ENCODE measurements at regions not wholly inside any gene's neighbourhood (a gene's known extent, or its start where the extent isn't known, plus 50 kb on each side); places are given as distances from the start of the nearest gene placed in this dataset.

GRCh38 chr2:3059141-3059925, 318.3 kb downstream of the EIPR1 start:
- ATAC-seq = no peak

- ATAC-seq = no peak
Measured at GRCh38 chr2:3054066-3054465, 323.6 kb downstream of the EIPR1 start.

DNA sequence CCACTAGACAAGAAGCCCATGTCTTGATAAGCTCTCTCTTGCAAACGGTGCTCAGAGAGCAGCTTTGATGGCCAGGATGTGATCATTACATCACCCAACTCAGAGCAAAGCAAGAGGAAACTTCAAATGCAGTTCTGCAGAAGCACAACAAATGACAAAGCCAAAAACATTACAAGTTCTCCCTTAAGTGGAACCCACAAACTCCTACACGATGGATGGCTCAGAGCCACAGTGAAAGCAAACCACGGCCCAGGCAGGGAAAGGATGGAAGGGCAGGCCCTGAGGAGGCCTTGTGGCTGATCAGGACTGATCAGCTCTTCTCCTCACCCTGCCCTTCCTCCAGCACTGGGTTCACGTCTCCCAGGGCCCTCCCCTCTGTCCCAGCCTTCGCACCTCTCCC, 326.4 kb downstream of the EIPR1 start:
- ATAC-seq = no peak

- ATAC-seq = no peak
Measured at GRCh38 chr2:3046170-3046865, 331.3 kb downstream of the EIPR1 start.

GRCh38 chr2:3045318-3045921, 332.2 kb downstream of the EIPR1 start:
- no peak for ATAC-seq

- ATAC-seq = no peak
Measured at GRCh38 chr2:3044587-3045317, 332.9 kb downstream of the EIPR1 start.

GRCh38 chr2:3043726-3044125, 333.9 kb downstream of the EIPR1 start:
- ATAC-seq = no peak

- no peak for ATAC-seq
Measured at GRCh38 chr2:3042601-3043585, 334.7 kb downstream of the EIPR1 start.

DNA sequence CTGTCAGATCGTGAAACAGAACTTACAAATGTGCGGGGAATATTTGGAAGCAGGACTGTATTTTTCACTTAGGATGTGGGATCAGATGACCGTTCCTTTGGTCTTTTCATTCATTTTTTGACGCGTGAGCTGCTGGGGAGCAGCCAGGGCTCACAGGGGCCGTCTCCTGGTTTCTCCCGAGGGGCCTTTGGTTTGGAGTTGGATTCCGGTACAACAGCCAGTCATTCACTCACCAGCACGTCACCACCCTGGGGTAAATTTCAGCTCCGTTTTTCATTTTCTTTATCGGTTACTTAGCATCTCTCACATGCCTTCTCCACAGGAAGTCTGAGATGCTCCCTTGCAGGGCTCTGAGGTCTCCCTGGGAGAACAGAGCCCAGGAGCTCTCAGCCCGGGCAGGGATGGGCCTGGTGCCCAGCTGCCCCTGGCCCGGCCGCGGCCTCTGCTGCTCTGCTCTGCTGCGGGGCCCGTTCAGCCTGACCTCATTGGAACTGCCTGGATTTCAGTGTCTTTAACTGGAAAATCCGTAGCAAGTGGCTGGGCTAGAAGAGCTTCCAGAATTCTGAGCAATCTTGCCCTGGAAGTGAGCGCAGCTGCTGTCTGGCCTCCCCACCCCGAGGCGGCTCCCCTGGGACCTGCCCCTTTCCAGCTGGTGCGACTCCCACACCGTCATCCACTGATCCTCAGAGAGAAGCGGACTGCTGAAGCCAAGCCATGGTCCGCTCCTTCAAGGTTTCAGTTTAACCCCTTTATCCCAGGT, 335.6 kb downstream of the EIPR1 start:
- no peak for ATAC-seq

DNA sequence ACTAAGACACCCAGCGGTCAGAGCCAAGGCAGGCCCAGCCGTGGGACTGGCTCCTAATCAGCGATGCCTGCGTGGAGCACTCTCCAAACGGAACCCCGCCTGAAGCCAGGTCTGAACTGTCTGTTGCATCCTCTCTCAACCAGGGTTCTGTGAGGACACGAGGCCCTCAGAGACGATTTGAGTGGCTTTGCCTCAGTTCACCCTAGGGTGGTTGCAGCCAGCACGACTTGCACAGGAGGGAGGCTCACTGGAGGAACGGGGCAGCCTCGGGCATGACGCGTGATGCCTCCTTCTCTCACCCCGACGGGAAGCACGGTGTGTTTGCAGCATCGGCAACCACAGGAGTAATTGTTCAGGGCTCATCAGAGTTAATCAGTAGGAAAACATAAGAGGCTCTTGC, 336.4 kb downstream of the EIPR1 start:
- no peak for ATAC-seq

- no peak for ATAC-seq
Measured at GRCh38 chr2:3040496-3041140, 337.0 kb downstream of the EIPR1 start.

DNA sequence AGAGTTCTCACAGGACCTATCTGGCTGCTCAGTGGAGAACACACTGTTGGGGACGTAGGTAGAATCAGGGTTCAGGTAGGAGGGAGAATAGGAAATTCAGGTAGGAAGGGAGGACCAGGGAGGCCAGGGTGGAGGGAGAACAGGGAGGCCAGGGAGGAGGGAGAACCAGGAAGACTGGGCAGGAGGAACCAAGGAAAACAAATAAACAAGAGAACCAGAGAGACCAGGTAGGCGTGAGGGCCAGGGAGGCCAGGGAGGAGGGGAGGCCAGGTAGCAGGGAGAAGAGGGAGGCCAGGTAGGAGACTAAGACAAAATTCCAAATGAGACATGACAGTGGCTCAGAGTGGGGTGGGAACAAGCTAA, 337.6 kb downstream of the EIPR1 start:
- no peak for ATAC-seq

DNA sequence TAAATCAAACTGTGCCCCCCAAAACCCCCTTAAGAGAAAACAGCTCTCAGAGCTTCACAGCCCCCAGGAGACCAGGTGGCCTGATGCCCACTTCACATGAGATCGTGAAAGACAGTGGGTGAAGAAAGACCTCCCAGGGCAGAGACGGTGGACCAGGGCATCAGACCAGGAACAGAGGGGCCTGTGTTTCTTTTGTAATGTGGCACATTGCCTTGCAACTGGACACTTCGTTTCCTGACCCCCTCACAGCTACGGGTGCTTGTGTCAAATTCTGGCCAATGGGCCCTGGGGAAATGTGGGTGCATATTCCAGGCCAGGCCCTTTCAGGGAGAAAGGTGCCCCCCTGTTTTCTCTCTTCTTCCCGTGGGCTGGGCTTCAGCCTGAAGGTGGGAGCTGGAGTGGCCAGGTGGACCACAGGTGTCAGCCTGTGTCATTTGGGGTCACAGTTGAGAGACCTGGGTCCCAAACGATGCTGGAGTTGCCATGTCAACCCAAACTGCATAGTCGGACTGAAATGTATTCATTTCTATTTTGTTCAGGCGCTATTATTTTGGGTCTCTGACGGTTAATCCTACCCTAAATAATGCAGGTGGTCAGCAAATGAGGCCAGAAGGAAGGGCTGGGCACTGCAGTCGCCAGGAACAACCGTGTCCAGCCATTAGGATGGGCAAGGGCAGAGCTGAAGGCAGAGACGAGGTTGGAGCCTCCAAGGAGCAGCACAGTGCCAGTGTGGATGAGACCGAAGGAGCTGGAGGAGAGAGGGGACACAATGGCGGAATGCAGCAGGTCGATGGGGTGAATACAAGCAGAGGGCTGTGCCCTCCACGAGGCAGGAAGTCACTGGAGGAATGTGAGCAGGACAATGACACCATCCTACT, 338.2 kb downstream of the EIPR1 start:
- no peak for ATAC-seq

- no peak for ATAC-seq
Measured at GRCh38 chr2:3038636-3039035, 339.0 kb downstream of the EIPR1 start.

GRCh38 chr2:3037196-3038194, 340.1 kb downstream of the EIPR1 start:
- ATAC-seq = no peak

- no peak for ATAC-seq
Measured at GRCh38 chr2:3036432-3037125, 341.0 kb downstream of the EIPR1 start.

GRCh38 chr2:3035385-3036050, 342.1 kb downstream of the EIPR1 start:
- no peak for ATAC-seq
